ENCODE measurements at regions not wholly inside any gene's neighbourhood (a gene's known extent, or its start where the extent isn't known, plus 50 kb on each side); places are given as distances from the start of the nearest gene placed in this dataset.
A peak's percentile ranks its signal among the peaks of the same experiment; 100 is the strongest.

- no peak overlapping the region for H3K4me3 ChIP-seq (ENCODE audit: extremely low read depth in 1 of 4, insufficient read depth in 2 of 4, low read depth in 3 of 4, low read length in 4 of 4)
- CTCF ChIA-PET (ENCODE audit: partially characterized antibody): no interaction called here
- no peak overlapping the region for H2BK5ac ChIP-seq (ENCODE audit: low read depth, low read length)
- H3K79me2 ChIP-seq (ENCODE audit: control insufficient read depth in 1 of 2, insufficient read depth in 2 of 2, low read length in 2 of 2): no peaks in the 10 kb centered on the region
- DNase-seq (ENCODE audit: low read depth in 1 of 2, low spot score in 2 of 2) (no peak), FAIRE-seq (peak; percentile 36)
- H3K4me1 ChIP-seq (replicated peaks in 1 of 4; ENCODE audit: control insufficient read depth in 3 of 4, insufficient read depth in 4 of 4, low read length in 3 of 4): peaks cover 0 to 3% (median 3%) of the 10 kb centered on the region in 4 experiments; a peak in 2 of 7 replicates
- H3K36me3 ChIP-seq (ENCODE audit: control insufficient read depth in 2 of 4, insufficient read depth in 4 of 4, low read length in 3 of 4): peaks cover 0 to 15% (median 5%) of the 10 kb centered on the region in 4 experiments; a peak in 3 of 8 replicates
- no peak overlapping the region for H3K23ac ChIP-seq (ENCODE audit: insufficient read length)
- no peak overlapping the region for H3K27ac ChIP-seq (ENCODE audit: low read depth, low read length)
- no peak overlapping the region for H2BK20ac ChIP-seq (ENCODE audit: low read length)
- H4K5ac ChIP-seq (ENCODE audit: insufficient read length, low read depth, low read length): no peak overlapping the region
- H4K8ac ChIP-seq (ENCODE audit: extremely low read depth, insufficient read depth, low read length): no peak overlapping the region
- POLR2A ChIA-PET (ENCODE audit: partially characterized antibody): no interaction called here
- H2AK5ac ChIP-seq (ENCODE audit: low read depth, low read length): peak overlapping the region; percentile 30; the same call in 1 of the 2 replicates
- H3K4me2 ChIP-seq (ENCODE audit: insufficient read depth in 1 of 2, low read depth in 2 of 2, low read length in 2 of 2): no peak overlapping the region
- no peak overlapping the region for H2AFZ ChIP-seq (ENCODE audit: low read length)
- H3K27me3 ChIP-seq (replicated peaks in 1 of 4; ENCODE audit: control insufficient read depth in 3 of 4, extremely low read depth in 1 of 4, insufficient read depth in 3 of 4, low read length in 3 of 4): no peaks in the 10 kb centered on the region
- no peak overlapping the region for H4K91ac ChIP-seq (replicated peaks; ENCODE audit: insufficient read length, low read length)
- H4K20me1 ChIP-seq (replicated peaks in 1 of 2; ENCODE audit: control insufficient read depth in 1 of 2, insufficient read depth in 2 of 2, low read length in 2 of 2): no peaks in the 10 kb centered on the region
- H3K9ac ChIP-seq (replicated peaks in 1 of 4; ENCODE audit: extremely low read depth in 1 of 4, low read depth in 3 of 4, low read length in 3 of 4): no peak overlapping the region
- H3K79me1 ChIP-seq (ENCODE audit: low read depth, low read length): no peaks in the 10 kb centered on the region
- H3K14ac ChIP-seq (ENCODE audit: insufficient read length): no peak overlapping the region
- H3K4ac ChIP-seq (replicated peaks; ENCODE audit: insufficient read length, low read depth, low read length): no peak overlapping the region
- no peak overlapping the region for H2BK120ac ChIP-seq (replicated peaks; ENCODE audit: low read depth, low read length)
- 88% methylated on average over 4 of the region's 4 CpGs; no CpG with 5 or more reads in 1 of the 2 experiments for WGBS, 2 experiments (ENCODE audit: extremely low coverage in 1 of 2, insufficient coverage in 1 of 2, insufficient read length in 1 of 2, insufficient replicate concordance in 2 of 2, low coverage in 1 of 2, low lambda C conversion rate in 2 of 2, missing lambda C conversion rate in 1 of 2)
- H3K56ac ChIP-seq (replicated peaks; ENCODE audit: insufficient read length, low read depth, low read length): no peak overlapping the region
- H3K18ac ChIP-seq (ENCODE audit: extremely low read depth, low read length): no peak overlapping the region
- peaks cover 9 to 14% of the 10 kb centered on the region in 2 experiments; a peak in 3 of 4 replicates for H3K9me3 ChIP-seq (ENCODE audit: insufficient read depth in 2 of 2, low read depth in 1 of 2, low read length in 1 of 2)
- H2BK15ac ChIP-seq (ENCODE audit: low read length): no peak overlapping the region
- no peaks in the 10 kb centered on the region for H3K23me2 ChIP-seq (ENCODE audit: low read depth, low read length)
- H2BK12ac ChIP-seq (ENCODE audit: low read depth, low read length): peak overlapping the region; percentile 28; the same call in 1 of the 2 replicates
- TF ChIP-seq KDM4A (IDR thresholded peaks at IDR 0.05; ENCODE audit: low read depth, low read length, severe bottlenecking): no peak
- TF ChIP-seq EZH2 (IDR thresholded peaks at IDR 0.05; ENCODE audit: low read depth, low read length, severe bottlenecking): no peak
- TF ChIP-seq PHF8 (conservative IDR thresholded peaks at IDR 0.05; ENCODE audit: low read depth, low read length): no peak
- TF ChIP-seq RFX5 (IDR thresholded peaks at IDR 0.05; ENCODE audit: borderline replicate concordance, low read depth, low read length): no peak
- TF ChIP-seq CHD1 (IDR thresholded peaks at IDR 0.05; ENCODE audit: low read depth, low read length): no peak
- TF ChIP-seq KDM1A (IDR thresholded peaks at IDR 0.05; ENCODE audit: borderline replicate concordance, low read length): no peak
- no peak for TF ChIP-seq SP1 (IDR thresholded peaks at IDR 0.05; ENCODE audit: low read depth, low read length)
- TF ChIP-seq GABPA (IDR thresholded peaks at IDR 0.05; ENCODE audit: borderline replicate concordance, insufficient read depth, low read length): no peak
- TF ChIP-seq TAF1 (IDR thresholded peaks at IDR 0.05; ENCODE audit: low read depth, low read length): no peak
- no peak for TF ChIP-seq BCL11A (IDR thresholded peaks at IDR 0.05; ENCODE audit: low read depth in 2 of 2, low read length in 2 of 2)
- TF ChIP-seq MAFK (IDR thresholded peaks at IDR 0.05; ENCODE audit: low read depth, low read length): no peak
- TF ChIP-seq CREB1 (IDR thresholded peaks at IDR 0.05): no peak
- no peak for TF ChIP-seq KDM5A (IDR thresholded peaks at IDR 0.05; ENCODE audit: low read length)
- no peak for TF ChIP-seq SRF (IDR thresholded peaks at IDR 0.05; ENCODE audit: low read depth, low read length)
- no peak for TF ChIP-seq ZNF274 (IDR thresholded peaks at IDR 0.05; ENCODE audit: borderline replicate concordance, extremely low read depth, low read length)
- no peak for TF ChIP-seq POLR2AphosphoS5 (IDR thresholded peaks at IDR 0.05; ENCODE audit: low read depth, low read length)
These were observed 262.6 kb upstream of the NEBL start for GRCh38 chr10:21159669-21160068.
